Ovary (tissue), 7 donors: ENCODE measurements at regions not wholly inside any gene's neighbourhood (a gene's known extent, or its start where the extent isn't known, plus 50 kb on each side); places are given as distances from the start of the nearest gene placed in this dataset.

Source experiments
- DNase-seq, 5 donors: peaks; one replicate each; pipeline ENCODE4 v3.0.0-alpha.2; 2019 to 2020
- H3K27ac ChIP-seq, 2 donors: fragments of 200-600 bp; one replicate each; pipeline versions ENCODE4 v1.5.1 to v1.8.0; 2019 to 2022
- H3K27me3 ChIP-seq: fragments of 200-600 bp; one replicate; pipeline ENCODE4 v1.8.0; 2022
- H3K36me3 ChIP-seq: fragments of 200-600 bp; sonication (generic); one replicate; pipeline ENCODE4 v1.5.1; 2019
- H3K4me1 ChIP-seq: one replicate; pipeline ENCODE4 v1.8.1; 2013; ENCODE audit warnings: mild to moderate bottlenecking, moderate library complexity; ENCODE audit not compliant: insufficient read depth
- H3K4me3 ChIP-seq: fragments of 200-600 bp; sonication (generic); one replicate; pipeline ENCODE4 v1.5.1; 2017
- H3K9me3 ChIP-seq, 2 donors: fragments of 200-600 bp in 1 of 2; sonication (generic) in 1 of 2; one replicate each; pipeline versions ENCODE4 v1.5.1 to v1.8.1; 2013 to 2019; ENCODE audit warnings: mild to moderate bottlenecking in 1 of 2, moderate library complexity in 1 of 2
- EP300 ChIP-seq: sonication (generic); formaldehyde crosslinking; IDR thresholded peaks from one replicate; pipeline ENCODE4 v1.6.1; 2017; ENCODE audit warnings: antibody characterized with exemption
- POLR2A ChIP-seq: fragments of 450-650 bp; IDR thresholded peaks from one replicate; pipeline ENCODE4 v1.6.1; 2017; ENCODE audit warnings: antibody characterized with exemption, mild to moderate bottlenecking, moderate library complexity
- WGBS, 3 donors: extraction: QIAGEN DNeasy Blood & Tissue Kit in 1 of 3; methylation state at CpG; one replicate each; pipeline versions ENCODE4 v1.1.5 to v1.1.7; 2013 to 2017; 5-methylcytosine and 5-hydroxymethylcytosine counted together
- intact Hi-C, 4 donors: fragments of 100-400 bp; cut with DNase I; formaldehyde crosslinking; loops; one replicate each; pipeline versions ENCODE4 v1.11.0 to v1.15.1; 2022 to 2023
- TF ChIP-seq, protein P1 (sequence below), 3 donors: fragments of 450-650 bp in 2 of 3; fragments of 200-600 bp in 1 of 3; IDR thresholded peaks; one replicate each; pipeline versions ENCODE4 v1.5.1 to v1.8.0; 2016 to 2022; ENCODE audit warnings: antibody characterized with exemption in 3 of 3, mild to moderate bottlenecking in 1 of 3
- donor health status: DM: no; HTN: no; CAD: no; lungs with moderate emphysema.
- donor health status: DM: no; HTN: no; CAD: no.
- donor health status: Bipolar disorder and iron deficiency.
- donor health status: DM: no; HTN: no; CAD: no.
- donor health status: DM: yes; HTN: yes; CAD: no.

DNA sequence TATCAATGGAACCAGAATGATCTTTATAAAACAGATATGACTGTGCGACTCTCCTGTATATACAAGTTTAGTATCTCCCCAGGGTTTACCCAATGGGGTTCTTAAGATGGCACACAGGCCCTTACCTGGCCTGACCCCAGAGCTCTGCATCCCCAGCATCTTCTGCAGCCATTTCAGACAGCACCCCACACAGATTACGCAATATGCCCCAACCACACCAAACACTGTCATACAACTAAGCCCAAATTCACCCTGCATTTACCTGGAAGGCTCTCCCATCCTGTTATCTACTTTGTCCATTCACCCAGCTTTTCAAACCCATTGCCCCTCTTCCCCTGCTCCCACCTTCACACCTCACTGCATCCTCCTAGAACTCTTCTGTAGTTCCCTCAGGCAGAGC lies 182.5 kb upstream of the API5 start:
- intact Hi-C loops: no loop called here
- no peak for DNase-seq
- Histone ChIP-seq H3K27ac (no peak overlapping the region), H3K4me1 (no peaks in the 10 kb centered on the region), H3K27me3 (no peaks in the 10 kb centered on the region), H3K4me3 (no peak overlapping the region), H3K9me3 (no peaks in the 10 kb centered on the region), H3K36me3 (no peaks in the 10 kb centered on the region)
- TF ChIP-seq, protein P1, sequence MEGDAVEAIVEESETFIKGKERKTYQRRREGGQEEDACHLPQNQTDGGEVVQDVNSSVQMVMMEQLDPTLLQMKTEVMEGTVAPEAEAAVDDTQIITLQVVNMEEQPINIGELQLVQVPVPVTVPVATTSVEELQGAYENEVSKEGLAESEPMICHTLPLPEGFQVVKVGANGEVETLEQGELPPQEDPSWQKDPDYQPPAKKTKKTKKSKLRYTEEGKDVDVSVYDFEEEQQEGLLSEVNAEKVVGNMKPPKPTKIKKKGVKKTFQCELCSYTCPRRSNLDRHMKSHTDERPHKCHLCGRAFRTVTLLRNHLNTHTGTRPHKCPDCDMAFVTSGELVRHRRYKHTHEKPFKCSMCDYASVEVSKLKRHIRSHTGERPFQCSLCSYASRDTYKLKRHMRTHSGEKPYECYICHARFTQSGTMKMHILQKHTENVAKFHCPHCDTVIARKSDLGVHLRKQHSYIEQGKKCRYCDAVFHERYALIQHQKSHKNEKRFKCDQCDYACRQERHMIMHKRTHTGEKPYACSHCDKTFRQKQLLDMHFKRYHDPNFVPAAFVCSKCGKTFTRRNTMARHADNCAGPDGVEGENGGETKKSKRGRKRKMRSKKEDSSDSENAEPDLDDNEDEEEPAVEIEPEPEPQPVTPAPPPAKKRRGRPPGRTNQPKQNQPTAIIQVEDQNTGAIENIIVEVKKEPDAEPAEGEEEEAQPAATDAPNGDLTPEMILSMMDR (IDR thresholded peaks at IDR 0.05): no peak
- no peak for TF ChIP-seq EP300
- no peak for TF ChIP-seq POLR2A
- 87 to 98% (median 93%) methylated on average over 2 of the region's 2 CpGs for WGBS, 3 donors

DNA sequence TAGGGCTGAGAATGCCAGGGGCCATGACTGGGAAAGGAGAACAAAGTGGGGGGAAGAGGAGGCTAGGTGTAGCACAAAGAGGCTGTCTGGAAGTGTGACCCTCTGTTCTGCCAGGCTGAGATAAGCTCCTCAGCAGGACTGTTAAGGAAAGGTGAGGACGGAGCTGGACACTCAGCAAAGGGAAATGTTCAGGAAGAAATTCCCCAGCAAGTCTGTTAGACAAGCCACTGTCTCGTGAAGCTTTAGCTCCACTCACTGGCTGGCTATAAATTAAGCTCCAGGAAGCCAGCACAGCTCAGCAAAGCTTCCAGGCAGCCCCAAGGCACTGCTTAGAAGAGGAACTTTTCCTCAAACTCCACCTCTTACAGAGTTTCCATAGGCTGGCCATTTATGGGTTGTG lies 181.2 kb upstream of the API5 start:
- Histone ChIP-seq H3K4me3 (no peak overlapping the region), H3K9me3 (no peaks in the 10 kb centered on the region), H3K27ac (no peak overlapping the region), H3K4me1 (no peaks in the 10 kb centered on the region), H3K27me3 (no peaks in the 10 kb centered on the region), H3K36me3 (no peaks in the 10 kb centered on the region)
- 0 to 2% (median 1%) methylated on average over 2 of the region's 2 CpGs for WGBS, 3 donors
- TF ChIP-seq POLR2A (no peak), EP300 (no peak)
- TF ChIP-seq, protein P1 (IDR thresholded peaks at IDR 0.05): no peak
- intact Hi-C loops: no loop called here
- no peak for DNase-seq

DNA sequence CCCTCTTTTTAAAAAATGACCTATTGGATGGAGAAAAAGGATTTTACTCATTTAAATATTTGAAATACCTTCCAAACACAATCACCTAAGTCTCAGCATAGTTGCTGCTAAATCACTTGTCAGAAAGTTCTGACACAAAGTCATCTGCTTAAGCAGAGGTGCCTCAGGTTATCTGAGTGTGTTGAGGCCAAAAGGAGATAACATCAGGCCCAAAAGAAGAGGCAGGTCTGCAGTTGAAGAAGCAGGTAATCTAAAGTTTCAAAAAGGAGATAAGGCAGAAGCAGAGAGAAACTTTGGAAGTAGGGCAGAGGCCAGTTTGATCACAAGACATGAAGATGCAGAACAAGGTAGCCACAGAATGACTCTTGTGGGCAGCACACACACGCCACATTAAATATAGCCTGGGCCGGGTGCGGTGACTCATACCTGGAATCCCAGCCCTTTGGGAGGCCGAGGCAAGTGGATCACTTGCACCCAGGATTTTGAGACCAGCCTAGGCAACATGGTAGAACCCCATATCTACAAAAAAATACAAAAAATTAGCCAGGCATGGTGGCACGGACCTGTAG lies 175.7 kb upstream of the API5 start:
- TF ChIP-seq POLR2A (no peak), EP300 (no peak)
- TF ChIP-seq, protein P1 (IDR thresholded peaks at IDR 0.05): no peak
- no peak for DNase-seq
- Histone ChIP-seq H3K36me3 (no peaks in the 10 kb centered on the region), H3K27ac (no peak overlapping the region), H3K9me3 (no peaks in the 10 kb centered on the region), H3K27me3 (no peaks in the 10 kb centered on the region), H3K4me1 (no peaks in the 10 kb centered on the region), H3K4me3 (no peak overlapping the region)
- WGBS, 3 donors: 80 to 89% (median 87%) methylated on average over 5 of the region's 5 CpGs
- intact Hi-C loops: no loop called here

DNA sequence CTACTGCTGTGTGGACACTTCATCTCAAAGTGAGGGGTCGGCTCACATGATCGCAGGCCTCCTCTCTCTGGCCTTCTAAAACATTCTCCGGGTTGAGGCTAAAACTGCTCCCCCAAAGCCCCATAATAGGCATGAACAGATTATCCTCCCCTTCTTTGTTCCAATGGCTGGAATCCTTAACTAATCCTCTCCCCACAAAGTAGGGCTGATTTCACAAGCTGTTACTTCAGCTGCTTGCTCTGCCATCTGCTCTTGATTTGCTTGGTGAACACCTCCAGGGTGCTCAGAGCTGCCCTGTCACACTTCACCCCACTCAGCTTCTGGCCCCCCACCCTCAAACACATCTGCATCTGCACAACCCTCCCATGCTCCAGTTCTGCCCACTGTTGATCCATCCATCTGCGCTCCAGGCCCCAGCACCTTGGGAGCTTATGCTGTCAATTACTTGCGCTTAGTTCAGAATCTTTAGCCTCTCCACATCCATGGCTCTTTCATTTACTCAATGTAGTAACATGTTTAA lies 173.1 kb upstream of the API5 start:
- Histone ChIP-seq H3K36me3 (no peaks in the 10 kb centered on the region), H3K27me3 (no peaks in the 10 kb centered on the region), H3K4me1 (no peaks in the 10 kb centered on the region), H3K9me3 (no peaks in the 10 kb centered on the region), H3K4me3 (no peak overlapping the region), H3K27ac (no peak overlapping the region)
- TF ChIP-seq EP300: no peak
- no peak for TF ChIP-seq POLR2A
- TF ChIP-seq, protein P1 (IDR thresholded peaks at IDR 0.05): no peak
- intact Hi-C loops: no loop called here
- no peak for DNase-seq
- 92 to 93% (median 93%) methylated on average over 5 of the region's 5 CpGs for WGBS, 3 donors
